Mesenchymal stem cell (in vitro differentiated cells and primary cell): ENCODE measurements at regions not wholly inside any gene's neighbourhood (a gene's known extent, or its start where the extent isn't known, plus 50 kb on each side); places are given as distances from the start of the nearest gene placed in this dataset.

Experiments
- DNase-seq: peaks from one replicate; pipeline ENCODE4 v3.0.0-alpha.2; 2013
- H2AFZ ChIP-seq: one replicate; pipeline ENCODE4 v1.6.1; 2013; ENCODE audit warnings: low read depth, mild to moderate bottlenecking, control low read depth, inconsistent platforms, low read length, moderate library complexity
- H2AK5ac ChIP-seq: 2 replicates; pipeline ENCODE4 v1.6.1; 2013; ENCODE audit warnings: low read length, moderate library complexity, mild to moderate bottlenecking, inconsistent platforms; ENCODE audit not compliant: severe bottlenecking
- H2BK120ac ChIP-seq: one replicate; pipeline ENCODE4 v1.6.1; 2013; ENCODE audit warnings: low read depth, mild to moderate bottlenecking, inconsistent platforms, low read length, moderate library complexity
- H2BK12ac ChIP-seq, 2 experiments: one replicate each; pipeline ENCODE4 v1.6.1; 2013; ENCODE audit warnings: inconsistent platforms in 2 of 2, low read length in 2 of 2, mild to moderate bottlenecking in 2 of 2, moderate library complexity in 2 of 2, control low read depth in 1 of 2
- H2BK15ac ChIP-seq: one replicate; pipeline ENCODE4 v1.6.1; 2013; ENCODE audit warnings: mild to moderate bottlenecking, low read depth, inconsistent platforms; ENCODE audit not compliant: poor library complexity, severe bottlenecking
- H2BK5ac ChIP-seq: 2 replicates; pipeline ENCODE4 v1.6.1; 2013; ENCODE audit warnings: low read depth, mild to moderate bottlenecking, low read length, control low read depth, inconsistent platforms; ENCODE audit not compliant: poor library complexity, severe bottlenecking
- H3K14ac ChIP-seq, 2 experiments: one replicate each; pipeline ENCODE4 v1.6.1; 2013; ENCODE audit warnings: inconsistent platforms in 2 of 2, low read length in 2 of 2, control low read depth in 1 of 2, mild to moderate bottlenecking in 1 of 2, moderate library complexity in 1 of 2
- H3K18ac ChIP-seq, 2 experiments: one replicate each; pipeline ENCODE4 v1.6.1; 2013; ENCODE audit warnings: inconsistent platforms in 2 of 2, low read length in 2 of 2, control low read depth in 1 of 2, low read depth in 1 of 2, mild to moderate bottlenecking in 1 of 2
- H3K23ac ChIP-seq, 2 experiments: one replicate each; pipeline ENCODE4 v1.6.1; 2013; ENCODE audit warnings: inconsistent platforms in 2 of 2, low read length in 2 of 2, mild to moderate bottlenecking in 2 of 2, moderate library complexity in 2 of 2, control low read depth in 1 of 2
- H3K27ac ChIP-seq: 2 replicates; pipeline ENCODE4 v1.5.1; 2013; ENCODE audit warnings: mild to moderate bottlenecking, moderate library complexity, low read length, control low read depth, inconsistent platforms; ENCODE audit not compliant: poor library complexity, severe bottlenecking
- H3K27me3 ChIP-seq, 2 experiments: 2 replicates each; pipeline versions ENCODE4 v1.6.1 to v1.7.0; 2013; ENCODE audit warnings: low read length in 2 of 2, mild to moderate bottlenecking in 2 of 2, moderate library complexity in 2 of 2, control low read depth in 1 of 2, inconsistent platforms in 1 of 2; ENCODE audit not compliant: control insufficient read depth in 1 of 2, insufficient read depth in 1 of 2
- H3K36me3 ChIP-seq, 2 experiments: 2 replicates each; pipeline versions ENCODE4 v1.6.1 to v1.7.0; 2013; ENCODE audit warnings: low read length in 2 of 2, control low read depth in 1 of 2, inconsistent platforms in 1 of 2, low read depth in 1 of 2, mild to moderate bottlenecking in 1 of 2; ENCODE audit not compliant: insufficient read depth in 2 of 2, control insufficient read depth in 1 of 2
- H3K4ac ChIP-seq, 2 experiments: one replicate each; pipeline ENCODE4 v1.6.1; 2013; ENCODE audit warnings: inconsistent platforms in 2 of 2, low read length in 2 of 2, mild to moderate bottlenecking in 2 of 2, moderate library complexity in 2 of 2, control low read depth in 1 of 2, low read depth in 1 of 2
- H3K4me1 ChIP-seq: 2 replicates; pipeline ENCODE4 v1.6.1; 2013; ENCODE audit warnings: low read depth, low read length, control low read depth; ENCODE audit not compliant: control insufficient read depth, insufficient read depth
- H3K4me2 ChIP-seq: 2 replicates; pipeline ENCODE4 v1.6.1; 2013; ENCODE audit warnings: low read length, mild to moderate bottlenecking, inconsistent platforms; ENCODE audit not compliant: poor library complexity, severe bottlenecking
- H3K4me3 ChIP-seq, 2 experiments: 2 replicates each; pipeline versions ENCODE4 v1.5.1 to v1.7.0; 2013; ENCODE audit warnings: low read length in 2 of 2, mild to moderate bottlenecking in 2 of 2, control low read depth in 1 of 2, low read depth in 1 of 2; ENCODE audit not compliant: insufficient read depth in 1 of 2
- H3K79me1 ChIP-seq: replicated peaks from 2 replicates; pipeline ENCODE4 v1.6.1; 2013; ENCODE audit warnings: mild to moderate bottlenecking, control low read depth, low read length, inconsistent platforms; ENCODE audit not compliant: poor library complexity, severe bottlenecking
- H3K9ac ChIP-seq: 2 replicates; pipeline ENCODE4 v1.7.0; 2013; ENCODE audit warnings: mild to moderate bottlenecking, low read length, moderate library complexity
- H3K9me3 ChIP-seq: 2 replicates; pipeline ENCODE4 v1.7.0; 2013; ENCODE audit warnings: mild to moderate bottlenecking, low read length; ENCODE audit not compliant: control insufficient read depth
- H4K8ac ChIP-seq: one replicate; pipeline ENCODE4 v1.6.1; 2013; ENCODE audit warnings: inconsistent platforms, mild to moderate bottlenecking, low read length, moderate library complexity
- H4K91ac ChIP-seq: one replicate; pipeline ENCODE4 v1.6.1; 2013; ENCODE audit warnings: mild to moderate bottlenecking, low read length, inconsistent platforms
- WGBS: methylation state at CpG from one replicate; pipeline ENCODE4 v1.1.7; 2013; ENCODE audit warnings: mixed read lengths; 5-methylcytosine and 5-hydroxymethylcytosine counted together

DNA sequence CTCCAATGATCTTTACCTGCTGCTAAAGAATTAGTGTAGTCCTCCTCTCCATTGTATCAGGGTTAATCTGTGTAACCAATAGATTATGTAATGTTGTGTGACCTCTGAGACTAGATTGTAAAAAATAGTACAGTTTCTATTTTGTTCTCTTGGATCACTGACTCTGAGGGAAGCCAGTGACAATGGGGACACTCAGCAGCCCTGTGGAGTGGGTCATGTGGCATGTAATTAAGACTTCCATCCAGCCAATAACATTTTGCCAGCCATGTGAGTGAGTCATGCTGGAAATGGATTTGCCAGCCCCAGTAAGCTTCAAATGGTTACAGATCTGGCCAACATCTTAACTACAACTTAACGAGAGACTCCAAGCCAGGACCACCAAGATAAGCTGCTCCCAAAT, 332.3 kb downstream of the PTTG2 start:
- Histone ChIP-seq H3K4me1 (no peaks in the 10 kb centered on the region), H2AFZ (no peak overlapping the region), H3K4me2 (peak overlapping the region; percentile 16), H3K23ac (no peak overlapping the region), H3K36me3 (no peaks in the 10 kb centered on the region), H3K9ac (no peak overlapping the region), H3K14ac (no peak overlapping the region), H3K79me1 (no peaks in the 10 kb centered on the region), H2AK5ac (no peak overlapping the region), H3K27me3 (no peaks in the 10 kb centered on the region), H3K4me3 (no peak overlapping the region), H3K4ac (no peak overlapping the region), H4K8ac (no peak overlapping the region), H2BK15ac (no peak overlapping the region), H3K27ac (no peak overlapping the region), H4K91ac (no peak overlapping the region), H3K18ac (no peak overlapping the region), H2BK5ac (no peak overlapping the region), H3K9me3 (peaks cover 11% of the 10 kb centered on the region), H2BK12ac (no peak overlapping the region), H2BK120ac (no peak overlapping the region)
- no peak for DNase-seq
- WGBS = no CpG with 5 or more reads among the region's 1 CpG

DNA sequence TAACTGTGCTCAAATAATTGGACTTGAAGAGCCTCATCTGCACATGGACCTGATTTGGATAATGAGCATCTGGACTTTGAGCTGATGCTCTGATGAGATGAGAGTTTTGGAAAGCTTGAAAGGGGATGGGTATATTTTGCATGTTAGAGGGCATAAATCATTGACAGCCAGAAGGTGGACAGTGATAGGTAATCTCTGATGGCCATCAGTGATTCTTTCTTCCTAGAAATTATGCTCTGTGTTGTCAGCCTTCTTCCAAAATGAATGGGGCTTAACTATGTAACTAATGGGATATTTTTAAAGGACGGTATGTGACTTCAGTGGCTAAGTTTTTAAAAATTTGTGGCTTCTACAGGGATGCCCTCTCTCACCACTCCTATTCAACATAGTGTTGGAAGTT, 334.0 kb downstream of the PTTG2 start:
- H2BK15ac ChIP-seq = no peak overlapping the region
- no peak overlapping the region for H2AFZ ChIP-seq
- no peak overlapping the region for H3K4ac ChIP-seq
- H3K79me1 ChIP-seq = no peaks in the 10 kb centered on the region
- no peak overlapping the region for H3K27ac ChIP-seq
- 100% methylated on average over 1 of the region's 1 CpG for WGBS
- H3K18ac ChIP-seq = no peak overlapping the region
- no peaks in the 10 kb centered on the region for H3K36me3 ChIP-seq
- H3K4me1 ChIP-seq = no peaks in the 10 kb centered on the region
- H3K27me3 ChIP-seq = no peaks in the 10 kb centered on the region
- no peak overlapping the region for H2AK5ac ChIP-seq
- no peak overlapping the region for H3K9ac ChIP-seq
- no peak overlapping the region for H2BK12ac ChIP-seq
- peaks cover 27% of the 10 kb centered on the region for H3K9me3 ChIP-seq
- no peak overlapping the region for H3K4me3 ChIP-seq
- H2BK120ac ChIP-seq = no peak overlapping the region
- H4K8ac ChIP-seq = no peak overlapping the region
- DNase-seq = no peak
- no peak overlapping the region for H3K4me2 ChIP-seq
- H4K91ac ChIP-seq = no peak overlapping the region
- no peak overlapping the region for H3K14ac ChIP-seq
- no peak overlapping the region for H3K23ac ChIP-seq
- no peak overlapping the region for H2BK5ac ChIP-seq

DNA sequence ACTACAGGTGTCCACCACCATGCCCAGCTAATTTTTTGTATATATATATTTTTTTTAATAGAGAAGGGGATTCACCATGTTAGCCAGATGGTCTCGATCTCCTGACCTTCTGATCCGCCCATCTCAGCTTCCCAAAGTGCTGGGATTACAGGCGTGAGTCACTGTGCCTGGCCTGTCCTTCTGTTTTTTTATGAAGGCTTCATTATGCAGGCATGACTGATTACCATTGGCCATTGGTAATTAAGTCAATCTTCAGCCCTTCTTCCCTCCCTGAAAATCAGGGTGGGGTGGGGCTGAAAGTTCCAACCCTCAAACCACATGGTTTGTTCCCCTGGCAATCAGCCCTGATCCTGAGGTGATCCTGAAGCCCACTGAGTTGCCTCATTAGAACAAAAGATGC, 336.9 kb downstream of the PTTG2 start:
- WGBS = 97% methylated on average over 3 of the region's 3 CpGs
- Histone ChIP-seq H2BK12ac (no peak overlapping the region), H2AK5ac (no peak overlapping the region), H3K36me3 (no peaks in the 10 kb centered on the region), H3K79me1 (no peaks in the 10 kb centered on the region), H3K27ac (no peak overlapping the region), H4K8ac (no peak overlapping the region), H4K91ac (no peak overlapping the region), H3K18ac (no peak overlapping the region), H3K23ac (no peak overlapping the region), H3K9me3 (peaks cover 45% of the 10 kb centered on the region), H3K27me3 (no peaks in the 10 kb centered on the region), H3K9ac (no peak overlapping the region), H3K4me3 (no peak overlapping the region), H3K4me2 (no peak overlapping the region), H3K14ac (no peak overlapping the region), H3K4ac (no peak overlapping the region), H3K4me1 (no peaks in the 10 kb centered on the region), H2BK15ac (no peak overlapping the region), H2AFZ (no peak overlapping the region), H2BK5ac (no peak overlapping the region), H2BK120ac (no peak overlapping the region)
- DNase-seq = no peak

DNA sequence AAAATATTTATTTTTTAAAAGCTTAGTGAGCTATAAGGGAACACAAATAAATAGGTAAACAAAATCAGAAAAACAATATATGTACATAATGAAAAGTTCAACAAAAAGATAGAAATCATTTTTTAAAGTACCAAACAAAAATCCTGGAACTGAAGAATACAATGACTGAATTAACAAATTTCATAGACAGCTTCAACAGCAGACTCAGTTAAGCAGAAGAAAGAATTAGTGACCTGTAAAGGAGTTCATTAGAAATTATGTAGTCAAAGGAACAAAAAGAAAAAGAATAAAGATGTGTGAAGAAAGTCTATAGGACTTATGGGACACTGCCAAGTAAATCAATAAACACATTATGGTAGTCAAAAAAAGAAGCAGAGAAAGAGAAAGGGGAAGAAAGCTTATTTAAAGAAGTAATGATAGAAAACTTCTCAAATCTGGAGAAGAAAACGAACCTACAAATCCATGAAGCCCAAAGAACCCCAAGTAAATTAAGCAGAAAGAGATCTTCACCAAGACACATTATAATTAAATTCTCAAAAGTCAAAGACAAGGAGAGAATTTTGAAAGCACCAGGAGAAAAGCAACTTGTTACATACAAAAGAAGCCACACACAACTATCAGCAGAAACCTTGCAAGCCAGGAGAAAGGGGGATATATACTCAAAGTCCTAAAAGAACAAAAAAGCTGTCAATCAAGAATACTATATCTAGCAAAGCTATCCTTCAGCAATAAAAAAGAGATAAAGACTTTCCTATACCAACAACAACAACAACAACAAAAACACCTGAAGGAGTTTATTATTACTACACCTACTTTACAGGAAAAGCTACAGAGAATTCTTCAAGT, 338.9 kb downstream of the PTTG2 start:
- no peak overlapping the region for H3K4me3 ChIP-seq
- no peak overlapping the region for H3K23ac ChIP-seq

More for the DNA sequence above, 338.9 kb downstream of the PTTG2 start:
- no peak for DNase-seq
- H2AK5ac ChIP-seq = no peak overlapping the region
- H3K79me1 ChIP-seq = no peaks in the 10 kb centered on the region
- no peaks in the 10 kb centered on the region for H3K4me1 ChIP-seq
- no peak overlapping the region for H2AFZ ChIP-seq
- H2BK15ac ChIP-seq = no peak overlapping the region
- H3K36me3 ChIP-seq = no peaks in the 10 kb centered on the region
- no peak overlapping the region for H4K91ac ChIP-seq
- H3K27me3 ChIP-seq = no peaks in the 10 kb centered on the region
- no peak overlapping the region for H4K8ac ChIP-seq
- no peak overlapping the region for H3K27ac ChIP-seq
- H2BK5ac ChIP-seq = no peak overlapping the region
- H2BK12ac ChIP-seq = no peak overlapping the region
- H3K14ac ChIP-seq = no peak overlapping the region
- H3K9ac ChIP-seq = no peak overlapping the region
- no peak overlapping the region for H3K4me2 ChIP-seq
- H3K18ac ChIP-seq = no peak overlapping the region
- no peak overlapping the region for H2BK120ac ChIP-seq
- H3K4ac ChIP-seq = no peak overlapping the region
- H3K9me3 ChIP-seq = peaks cover 49% of the 10 kb centered on the region
- no CpG with 5 or more reads among the region's 1 CpG for WGBS
